Gastroesophageal sphincter (tissue), 3 donors: ENCODE measurements at regions not wholly inside any gene's neighbourhood (a gene's known extent, or its start where the extent isn't known, plus 50 kb on each side); places are given as distances from the start of the nearest gene placed in this dataset.

Experiments used
- EP300 ChIP-seq: sonication (generic); formaldehyde crosslinking; IDR thresholded peaks from one replicate; pipeline ENCODE4 v1.6.1; 2017; ENCODE audit warnings: antibody characterized with exemption, mild to moderate bottlenecking
- POLR2A ChIP-seq, 2 donors: fragments of 450-650 bp; IDR thresholded peaks; one replicate each; pipeline ENCODE4 v1.6.1; 2017; ENCODE audit warnings: antibody characterized with exemption in 2 of 2, mild to moderate bottlenecking in 2 of 2, moderate library complexity in 1 of 2
- POLR2AphosphoS5 ChIP-seq: sonication (generic); formaldehyde crosslinking; IDR thresholded peaks from one replicate; pipeline ENCODE4 v1.6.1; 2017; ENCODE audit warnings: antibody characterized with exemption
- TF ChIP-seq, protein P1 (sequence below), 4 experiments: fragments of 200-600 bp in 2 of 4; fragments of 450-650 bp in 2 of 4; sonication (generic) in 1 of 4; IDR thresholded peaks; one replicate each; pipeline ENCODE4 v1.5.1; 2017 to 2019; ENCODE audit warnings: antibody characterized with exemption in 4 of 4, mild to moderate bottlenecking in 2 of 4, moderate library complexity in 2 of 4

DNA sequence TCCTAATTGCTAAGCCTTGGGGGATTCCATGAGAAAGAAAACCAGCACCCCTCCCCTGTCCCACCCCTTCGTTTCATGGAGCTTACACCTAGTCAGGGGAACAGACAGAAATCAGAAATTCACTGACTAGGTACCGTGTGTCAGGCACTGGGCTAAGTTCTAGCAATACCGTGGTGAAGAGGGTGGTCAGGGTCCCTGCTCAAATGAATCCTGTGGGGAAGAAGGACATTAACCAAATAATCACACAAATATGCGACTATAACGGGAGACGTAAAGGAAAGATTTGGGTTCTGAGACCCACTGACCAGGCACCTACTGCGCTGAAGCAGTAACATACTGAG is 65.1 kb upstream of the TOP1 start:
- TF ChIP-seq POLR2AphosphoS5 (no peak), EP300 (no peak), POLR2A (IDR thresholded peaks at IDR 0.05) (no peak)
- TF ChIP-seq, protein P1, sequence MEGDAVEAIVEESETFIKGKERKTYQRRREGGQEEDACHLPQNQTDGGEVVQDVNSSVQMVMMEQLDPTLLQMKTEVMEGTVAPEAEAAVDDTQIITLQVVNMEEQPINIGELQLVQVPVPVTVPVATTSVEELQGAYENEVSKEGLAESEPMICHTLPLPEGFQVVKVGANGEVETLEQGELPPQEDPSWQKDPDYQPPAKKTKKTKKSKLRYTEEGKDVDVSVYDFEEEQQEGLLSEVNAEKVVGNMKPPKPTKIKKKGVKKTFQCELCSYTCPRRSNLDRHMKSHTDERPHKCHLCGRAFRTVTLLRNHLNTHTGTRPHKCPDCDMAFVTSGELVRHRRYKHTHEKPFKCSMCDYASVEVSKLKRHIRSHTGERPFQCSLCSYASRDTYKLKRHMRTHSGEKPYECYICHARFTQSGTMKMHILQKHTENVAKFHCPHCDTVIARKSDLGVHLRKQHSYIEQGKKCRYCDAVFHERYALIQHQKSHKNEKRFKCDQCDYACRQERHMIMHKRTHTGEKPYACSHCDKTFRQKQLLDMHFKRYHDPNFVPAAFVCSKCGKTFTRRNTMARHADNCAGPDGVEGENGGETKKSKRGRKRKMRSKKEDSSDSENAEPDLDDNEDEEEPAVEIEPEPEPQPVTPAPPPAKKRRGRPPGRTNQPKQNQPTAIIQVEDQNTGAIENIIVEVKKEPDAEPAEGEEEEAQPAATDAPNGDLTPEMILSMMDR (IDR thresholded peaks at IDR 0.05) = no peak
